Mesenteric fat pad (tissue), 1 donor: ENCODE measurements at regions not wholly inside any gene's neighbourhood (a gene's known extent, or its start where the extent isn't known, plus 50 kb on each side); places are given as distances from the start of the nearest gene placed in this dataset.

Experiments
- DNase-seq: peaks from one replicate; pipeline ENCODE4 v3.0.0-alpha.2; 2020; ENCODE audit warnings: low spot score
- donor health status: DM: yes; HTN: yes; CAD: no.

DNA sequence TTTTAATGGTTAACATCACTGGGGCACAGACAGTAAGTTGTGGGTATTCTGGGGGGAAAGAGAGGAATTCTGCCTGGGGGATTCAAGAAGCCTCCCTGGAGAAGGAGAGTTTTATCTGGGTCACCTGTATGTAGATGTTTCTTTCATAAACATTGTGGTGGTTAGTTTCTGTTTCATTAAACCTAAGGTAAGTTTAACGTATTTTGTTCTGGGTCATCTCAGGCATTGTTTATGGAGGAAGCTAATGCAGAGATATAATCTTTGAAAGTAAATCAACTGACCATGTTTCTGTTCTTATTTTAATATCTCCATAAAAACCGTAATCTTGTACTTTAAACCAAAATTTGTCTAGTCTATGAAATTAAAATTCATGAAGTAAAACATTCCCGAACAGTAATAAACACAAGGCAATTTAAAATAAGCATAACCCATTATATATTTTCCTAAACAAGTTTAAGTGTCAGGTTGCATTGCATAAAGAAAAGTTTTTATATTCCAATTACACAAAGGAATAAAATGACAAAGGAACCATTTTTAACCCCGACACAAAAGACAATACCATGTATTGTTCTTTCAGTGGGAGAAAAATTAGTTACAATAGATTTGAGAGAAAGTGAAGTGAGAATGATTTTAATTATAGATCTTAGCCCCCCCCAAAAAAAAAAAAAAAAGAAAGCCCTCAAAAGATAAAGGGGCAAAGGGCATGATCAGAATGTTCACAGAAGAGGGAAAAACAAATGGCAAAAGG is 274.6 kb upstream of the TBL1XR1 start:
- DNase-seq = no peak

DNA sequence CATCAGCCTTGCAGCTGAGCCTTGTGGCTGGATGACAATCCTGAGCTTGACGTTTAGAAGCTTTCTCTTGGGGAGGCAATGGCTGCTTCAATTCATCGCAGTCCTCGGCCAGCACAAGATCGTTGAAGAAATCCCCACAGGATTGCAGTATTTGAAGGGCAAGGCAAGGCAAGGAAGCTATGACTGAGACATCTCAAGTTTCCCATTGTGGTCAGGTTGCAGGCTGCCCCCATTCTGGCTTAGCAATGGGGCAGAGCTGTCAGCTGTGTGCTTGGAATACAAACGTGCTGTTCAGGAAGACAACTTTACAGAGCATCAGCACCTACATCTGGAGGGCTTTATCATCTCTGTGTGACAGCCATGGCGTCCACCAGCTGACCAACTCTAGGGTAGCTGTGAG is 275.9 kb upstream of the TBL1XR1 start:
- no peak for DNase-seq

- no peak for DNase-seq
Observed at GRCh38 chr3:177473903-177474302, 276.6 kb upstream of the TBL1XR1 start.

GRCh38 chr3:177474652-177475355 is 277.5 kb upstream of the TBL1XR1 start:
- no peak for DNase-seq

GRCh38 chr3:177475356-177475665 is 278.0 kb upstream of the TBL1XR1 start:
- DNase-seq = no peak

DNA sequence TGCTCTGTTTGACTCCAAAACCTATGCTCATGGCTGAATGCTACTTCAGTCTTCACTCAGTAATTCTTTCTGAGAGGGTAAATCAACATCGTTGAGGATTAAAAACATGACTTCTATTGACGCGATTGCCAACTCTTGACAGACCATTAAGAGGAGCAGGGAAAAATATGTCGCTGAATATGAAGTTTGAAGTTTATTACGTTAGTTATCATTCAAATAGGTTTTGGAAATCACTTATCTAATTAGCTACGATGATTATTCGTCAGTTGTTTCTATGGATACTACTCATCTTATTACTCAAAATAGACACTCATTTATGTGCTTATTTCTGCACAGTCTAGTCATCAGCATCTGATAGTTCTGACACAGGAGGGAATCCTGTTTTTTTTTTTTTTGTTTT is 279.2 kb upstream of the TBL1XR1 start:
- no peak for DNase-seq

GRCh38 chr3:177476921-177477435 is 279.7 kb upstream of the TBL1XR1 start:
- no peak for DNase-seq

DNA sequence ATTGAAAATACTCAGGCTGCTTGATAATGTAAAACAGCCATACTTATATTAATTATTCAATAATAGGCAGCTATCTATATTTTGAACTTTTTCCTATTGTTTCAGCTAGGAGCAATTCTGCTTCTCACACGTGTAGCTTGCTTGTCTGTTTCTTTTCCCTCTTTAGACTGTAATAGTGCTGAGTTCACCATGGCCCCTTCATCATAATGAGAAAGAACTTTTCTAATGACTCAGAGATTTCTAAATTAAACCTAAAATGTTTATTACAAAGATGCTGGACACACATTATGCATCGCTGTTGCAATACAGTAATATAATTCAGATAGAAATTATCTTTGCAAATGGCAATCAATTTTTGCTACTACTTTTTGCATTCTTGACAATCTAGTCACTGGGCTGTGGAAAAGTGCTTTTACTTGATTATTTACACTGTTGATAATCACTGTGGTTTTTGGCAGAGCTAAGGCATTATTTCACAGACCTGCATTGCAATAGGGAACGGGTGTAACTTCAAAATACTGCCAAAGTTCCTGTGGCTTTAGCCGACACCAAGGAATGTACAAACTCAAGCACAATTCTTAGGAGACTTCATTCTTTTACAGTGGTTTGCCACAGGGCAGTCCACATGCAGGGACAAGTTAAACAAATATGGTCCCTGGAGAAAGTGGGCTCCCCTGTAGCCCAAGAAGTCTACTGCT is 281.0 kb upstream of the TBL1XR1 start:
- no peak for DNase-seq

- no peak for DNase-seq
Observed at GRCh38 chr3:177479630-177480029, 282.3 kb upstream of the TBL1XR1 start.

DNA sequence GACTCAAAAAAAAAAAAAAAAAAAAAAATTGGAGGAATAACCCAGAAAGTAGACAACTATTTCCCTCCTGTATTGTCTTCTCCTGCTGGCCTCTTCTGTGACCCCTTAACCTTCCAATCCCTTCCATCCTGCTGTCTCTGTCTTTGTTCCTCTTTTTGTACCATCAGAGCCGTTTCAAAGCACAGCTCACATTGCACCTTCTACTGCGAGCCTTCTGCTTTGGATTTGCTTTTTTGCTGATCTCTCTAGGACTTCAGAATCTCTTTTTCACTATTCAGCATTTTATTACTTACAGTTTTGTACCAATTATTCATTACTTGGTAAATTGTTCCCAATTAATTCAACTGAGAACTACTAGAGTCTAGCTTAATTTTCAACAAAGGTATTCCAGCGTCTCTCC is 284.0 kb upstream of the TBL1XR1 start:
- DNase-seq = no peak

DNA sequence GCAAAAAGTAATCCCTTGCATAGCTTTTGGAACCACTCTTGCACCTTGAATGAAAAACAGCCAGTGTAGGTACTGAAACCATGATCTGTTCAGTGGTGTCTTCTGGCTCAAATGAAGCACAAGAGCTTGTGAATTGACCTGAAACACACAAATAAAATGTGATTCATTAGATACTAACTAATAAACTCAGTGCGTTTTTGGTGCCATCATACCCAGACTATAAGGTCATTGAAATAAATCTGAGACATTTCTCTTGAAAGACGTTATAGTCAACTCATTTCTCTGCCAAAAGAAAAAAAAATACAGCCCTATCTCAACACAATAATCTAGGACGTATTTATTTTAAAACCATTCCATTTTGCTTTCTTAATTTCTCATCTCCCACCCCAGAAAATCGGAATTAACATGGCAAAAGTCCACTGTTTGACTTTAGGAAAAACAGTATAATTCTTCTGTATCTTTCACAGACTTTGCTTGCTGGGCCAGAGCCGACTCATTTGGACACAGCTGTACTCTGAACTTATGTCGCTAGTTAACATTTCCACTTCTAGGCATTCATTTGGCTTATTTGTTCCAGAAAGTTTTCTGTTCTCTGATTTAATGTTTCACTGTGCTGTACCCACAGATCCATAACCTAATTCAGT is 284.9 kb upstream of the TBL1XR1 start:
- no peak for DNase-seq

DNA sequence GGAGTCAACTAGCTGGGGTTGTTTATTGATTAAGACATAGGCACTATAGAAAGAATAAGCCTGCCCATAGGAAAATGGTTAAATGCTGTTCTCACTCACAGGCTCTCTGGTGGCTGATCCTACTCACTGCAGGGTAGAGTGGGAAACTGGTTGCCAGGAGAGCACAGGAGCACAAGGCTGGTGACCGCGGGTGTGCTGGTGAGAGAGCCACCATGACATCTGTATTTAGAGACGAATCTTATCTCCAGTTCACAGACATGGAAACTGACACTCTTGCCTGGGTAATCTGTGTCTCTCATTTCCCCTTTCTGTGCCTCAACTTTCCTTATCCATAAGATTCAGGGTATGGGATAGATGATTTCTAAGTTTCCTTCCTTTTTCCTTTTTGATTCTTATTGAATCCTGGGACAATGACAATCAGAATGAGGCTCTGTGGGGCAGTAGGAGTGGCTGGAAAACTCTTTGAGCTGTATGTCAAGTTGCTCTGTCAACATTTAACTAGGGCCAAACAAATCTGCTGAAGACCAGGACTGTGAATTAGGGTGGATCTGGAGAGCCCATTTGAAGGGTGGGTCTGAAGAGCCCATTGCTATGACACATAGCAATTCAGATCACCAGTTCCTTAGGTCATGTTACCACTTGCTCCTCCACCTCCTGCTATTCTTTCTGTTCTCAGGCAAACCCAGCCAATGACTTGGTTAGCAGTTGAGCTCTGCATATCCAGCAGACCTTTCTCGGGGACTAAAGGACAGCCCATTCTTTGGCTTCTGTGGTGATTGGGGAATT is 286.1 kb upstream of the TBL1XR1 start:
- DNase-seq = no peak

DNA sequence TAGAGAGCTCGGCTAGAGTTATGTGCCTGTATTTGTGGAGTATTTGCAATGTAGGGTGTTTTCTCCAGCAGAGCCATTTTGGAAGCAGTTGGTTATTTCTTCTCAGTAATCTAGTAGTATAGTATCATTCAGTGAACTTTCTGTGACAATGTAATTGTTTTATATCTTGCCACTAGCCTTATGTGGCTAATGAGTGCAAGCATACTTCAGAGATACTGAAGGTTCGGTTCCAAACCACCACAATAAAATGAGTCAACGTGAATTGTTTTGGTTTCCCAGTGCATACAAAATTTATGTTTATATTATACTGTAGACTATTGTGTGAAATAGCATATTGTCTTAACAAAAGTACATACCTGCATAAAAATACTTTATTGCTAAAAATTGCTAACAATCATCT is 286.9 kb upstream of the TBL1XR1 start:
- no peak for DNase-seq

GRCh38 chr3:177484926-177485325 is 287.6 kb upstream of the TBL1XR1 start:
- no peak for DNase-seq

- no peak for DNase-seq
Observed at GRCh38 chr3:177487635-177488186, 290.4 kb upstream of the TBL1XR1 start.

GRCh38 chr3:177488740-177489139 is 291.5 kb upstream of the TBL1XR1 start:
- no peak for DNase-seq

GRCh38 chr3:177490626-177491025 is 293.3 kb upstream of the TBL1XR1 start:
- no peak for DNase-seq

GRCh38 chr3:177491296-177492032 is 294.2 kb upstream of the TBL1XR1 start:
- no peak for DNase-seq

- no peak for DNase-seq
Observed at GRCh38 chr3:177493091-177493490, 295.8 kb upstream of the TBL1XR1 start.

GRCh38 chr3:177494216-177494615 is 296.9 kb upstream of the TBL1XR1 start:
- no peak for DNase-seq
